ENCODE measurements at regions not wholly inside any gene's neighbourhood (a gene's known extent, or its start where the extent isn't known, plus 50 kb on each side); places are given as distances from the start of the nearest gene placed in this dataset.

- Histone ChIP-seq H3K4me2 (ENCODE audit: low read length) (no peak overlapping the region), H3K9me2 (ENCODE audit: insufficient read depth) (no peaks in the 10 kb centered on the region), H3K27me3 (ENCODE audit: insufficient read depth, low read length) (no peaks in the 10 kb centered on the region), H3K9ac (ENCODE audit: low read length) (no peak overlapping the region), H3K4me3 (replicated peaks in 1 of 2; ENCODE audit: low read depth in 1 of 2, low read length in 2 of 2) (no peak overlapping the region), H3K9me3 (ENCODE audit: control insufficient read depth in 1 of 2, insufficient read depth in 1 of 2, low read depth in 1 of 2, low read length in 2 of 2) (no peaks in the 10 kb centered on the region), H3K79me2 (ENCODE audit: insufficient read depth, low read length) (no peaks in the 10 kb centered on the region), H3K36me3 (ENCODE audit: control insufficient read depth in 1 of 2, insufficient read depth in 2 of 2, low read length in 2 of 2) (no peaks in the 10 kb centered on the region), H4K20me1 (ENCODE audit: insufficient read depth) (no peaks in the 10 kb centered on the region), H3K4me1 (ENCODE audit: control insufficient read depth in 1 of 2, insufficient read depth in 2 of 2, low read length in 2 of 2) (no peaks in the 10 kb centered on the region), H2AFZ (ENCODE audit: low read depth, low read length, poor library complexity, severe bottlenecking) (no peak overlapping the region), H3K27ac (ENCODE audit: low read depth, low read length) (no peak overlapping the region)
- DNase-seq (ENCODE audit: low read depth, low spot score) (no peak), ATAC-seq (no peak)
- ChIA-PET RAD21 (ENCODE audit: low non-redundant PET in 1 of 2, low total read pairs in 2 of 2, uncharacterized antibody in 2 of 2, unreplicated experiment in 2 of 2) (no interaction called here), CTCF (no interaction called here), POLR2A (no interaction called here)
- BruUV-seq (replicated peaks): no TSS peak
- intact Hi-C loops (cut with micrococcal nuclease): no loop called here
- TF ChIP-seq YY1 (IDR thresholded peaks at IDR 0.05; ENCODE audit: extremely low read depth, insufficient replicate concordance, low read depth, low read length) (no peak), TCF7L2 (IDR thresholded peaks at IDR 0.05; ENCODE audit: borderline replicate concordance, extremely low read depth, insufficient read depth, insufficient read length) (no peak), CEBPB (IDR thresholded peaks at IDR 0.05; ENCODE audit: low read depth) (no peak), RAD21 (IDR thresholded peaks at IDR 0.05; ENCODE audit: low read depth) (no peak), EZH2phosphoT487 (IDR thresholded peaks at IDR 0.05; ENCODE audit: borderline replicate concordance) (no peak), SIN3A (IDR thresholded peaks at IDR 0.05; ENCODE audit: low read depth) (no peak), EGR1 (IDR thresholded peaks at IDR 0.05; ENCODE audit: low read depth) (no peak)
Observed at GRCh38 chr6:19153981-19154295, 683.2 kb upstream of the ID4 start.

DNA sequence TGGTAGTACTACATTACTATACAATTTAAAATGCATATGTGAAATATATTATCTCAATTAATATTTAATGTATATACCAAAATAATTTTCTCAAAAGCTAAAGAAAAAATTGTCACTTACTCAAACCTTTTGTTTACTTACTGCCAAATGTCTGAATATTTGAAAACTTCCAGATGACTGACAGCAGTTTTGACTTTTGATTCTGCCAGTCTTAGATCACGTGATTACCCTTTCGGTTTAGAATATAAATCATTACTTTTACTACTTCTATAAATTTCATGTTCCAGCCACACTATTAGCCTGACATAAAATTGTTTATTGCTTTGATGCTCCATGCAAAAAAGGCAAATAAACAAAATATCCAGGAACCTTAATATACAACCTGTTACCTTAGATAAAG, 680.7 kb upstream of the ID4 start:
- Histone ChIP-seq H3K4me2 (ENCODE audit: low read length) (no peak overlapping the region), H3K27ac (ENCODE audit: low read depth, low read length) (no peak overlapping the region), H3K4me3 (replicated peaks in 1 of 2; ENCODE audit: low read depth in 1 of 2, low read length in 2 of 2) (no peak overlapping the region), H3K9me3 (ENCODE audit: control insufficient read depth in 1 of 2, insufficient read depth in 1 of 2, low read depth in 1 of 2, low read length in 2 of 2) (no peaks in the 10 kb centered on the region), H3K36me3 (ENCODE audit: control insufficient read depth in 1 of 2, insufficient read depth in 2 of 2, low read length in 2 of 2) (no peaks in the 10 kb centered on the region), H4K20me1 (ENCODE audit: insufficient read depth) (no peaks in the 10 kb centered on the region), H3K9ac (ENCODE audit: low read length) (no peak overlapping the region), H3K79me2 (ENCODE audit: insufficient read depth, low read length) (no peaks in the 10 kb centered on the region), H2AFZ (ENCODE audit: low read depth, low read length, poor library complexity, severe bottlenecking) (no peak overlapping the region), H3K9me2 (ENCODE audit: insufficient read depth) (no peaks in the 10 kb centered on the region), H3K27me3 (ENCODE audit: insufficient read depth, low read length) (no peaks in the 10 kb centered on the region), H3K4me1 (ENCODE audit: control insufficient read depth in 1 of 2, insufficient read depth in 2 of 2, low read length in 2 of 2) (no peaks in the 10 kb centered on the region)
- DNase-seq (ENCODE audit: low read depth, low spot score) (no peak), ATAC-seq (no peak)
- no TSS peak for BruUV-seq (replicated peaks)
- ChIA-PET RAD21 (ENCODE audit: low non-redundant PET in 1 of 2, low total read pairs in 2 of 2, uncharacterized antibody in 2 of 2, unreplicated experiment in 2 of 2) (no interaction called here), POLR2A (no interaction called here), CTCF (no interaction called here)
- intact Hi-C loops (cut with micrococcal nuclease): no loop called here
- TF ChIP-seq EZH2phosphoT487 (IDR thresholded peaks at IDR 0.05; ENCODE audit: borderline replicate concordance) (no peak), TCF7L2 (IDR thresholded peaks at IDR 0.05; ENCODE audit: borderline replicate concordance, extremely low read depth, insufficient read depth, insufficient read length) (no peak), EGR1 (IDR thresholded peaks at IDR 0.05; ENCODE audit: low read depth) (no peak), POLR2A (IDR thresholded peaks at IDR 0.05; ENCODE audit: borderline replicate concordance, extremely low read depth, insufficient read depth, insufficient read length) (no peak), CTCF (IDR thresholded peaks at IDR 0.05 in 2 of 3, conservative IDR thresholded peaks at IDR 0.05 in 1 of 3; ENCODE audit: borderline replicate concordance in 1 of 3, insufficient read depth in 1 of 3, low read depth in 2 of 3, low read length in 2 of 3) (no peak), CEBPB (IDR thresholded peaks at IDR 0.05; ENCODE audit: low read depth) (no peak), ZFX (IDR thresholded peaks at IDR 0.05) (no peak), MAX (IDR thresholded peaks at IDR 0.05) (no peak), RAD21 (IDR thresholded peaks at IDR 0.05; ENCODE audit: low read depth) (no peak), REST (IDR thresholded peaks at IDR 0.05; ENCODE audit: low read depth) (no peak), POLR2AphosphoS5 (IDR thresholded peaks at IDR 0.05; ENCODE audit: low read depth, low read length) (no peak), FOSL1 (IDR thresholded peaks at IDR 0.05; ENCODE audit: low read depth) (no peak), ZNF274 (IDR thresholded peaks at IDR 0.05; ENCODE audit: low read depth, low read length) (no peak), YY1 (IDR thresholded peaks at IDR 0.05; ENCODE audit: extremely low read depth, insufficient replicate concordance, low read depth, low read length) (no peak)
- TF ChIP-seq, protein P1, sequence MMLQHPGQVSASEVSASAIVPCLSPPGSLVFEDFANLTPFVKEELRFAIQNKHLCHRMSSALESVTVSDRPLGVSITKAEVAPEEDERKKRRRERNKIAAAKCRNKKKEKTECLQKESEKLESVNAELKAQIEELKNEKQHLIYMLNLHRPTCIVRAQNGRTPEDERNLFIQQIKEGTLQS (IDR thresholded peaks at IDR 0.05): no peak
